HG02884 (cell line): ENCODE measurements at regions not wholly inside any gene's neighbourhood (a gene's known extent, or its start where the extent isn't known, plus 50 kb on each side); places are given as distances from the start of the nearest gene placed in this dataset.

Source experiments
- ATAC-seq: cut with Tn5 transposase; IDR thresholded peaks from one replicate; pipeline ENCODE4 v1.9.1; 2021; ENCODE audit warnings: mild to moderate bottlenecking, moderate library complexity; ENCODE audit not compliant: unreplicated experiment

DNA sequence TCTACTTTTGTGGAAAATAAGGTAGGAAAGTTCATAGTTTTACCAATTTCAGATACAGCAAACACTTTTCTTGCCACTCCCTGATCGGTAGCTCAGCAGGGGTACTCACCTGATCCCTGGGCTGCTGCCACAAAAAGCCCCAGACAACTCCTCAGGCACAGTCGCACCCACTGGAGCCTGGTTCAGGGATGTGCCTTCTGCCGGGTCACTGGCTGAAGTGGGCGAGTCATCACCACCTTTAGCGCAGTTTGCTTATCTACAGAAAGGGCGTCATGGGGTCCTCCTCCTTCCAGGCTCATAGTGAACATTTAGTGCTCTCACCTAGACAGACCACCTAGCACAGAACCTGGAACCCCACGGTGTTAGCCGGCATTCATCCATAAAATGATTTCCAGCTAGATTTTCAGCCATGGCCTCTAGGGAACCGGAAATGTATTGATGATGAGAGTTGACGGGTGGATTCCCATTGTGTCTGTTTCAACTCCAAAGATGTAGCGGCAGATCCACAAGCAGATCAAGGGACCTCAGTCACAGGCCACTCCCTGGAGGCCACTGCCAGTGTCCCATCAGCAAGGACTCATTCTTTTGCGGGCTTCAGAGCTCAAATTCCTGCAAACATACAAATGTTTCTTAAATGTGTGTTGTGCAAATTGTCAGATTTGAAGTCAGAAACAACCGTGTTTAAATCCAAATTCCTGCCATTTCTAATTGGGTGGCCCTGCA is 408.4 kb upstream of the SALL3 start:
- ATAC-seq, result no peak

DNA sequence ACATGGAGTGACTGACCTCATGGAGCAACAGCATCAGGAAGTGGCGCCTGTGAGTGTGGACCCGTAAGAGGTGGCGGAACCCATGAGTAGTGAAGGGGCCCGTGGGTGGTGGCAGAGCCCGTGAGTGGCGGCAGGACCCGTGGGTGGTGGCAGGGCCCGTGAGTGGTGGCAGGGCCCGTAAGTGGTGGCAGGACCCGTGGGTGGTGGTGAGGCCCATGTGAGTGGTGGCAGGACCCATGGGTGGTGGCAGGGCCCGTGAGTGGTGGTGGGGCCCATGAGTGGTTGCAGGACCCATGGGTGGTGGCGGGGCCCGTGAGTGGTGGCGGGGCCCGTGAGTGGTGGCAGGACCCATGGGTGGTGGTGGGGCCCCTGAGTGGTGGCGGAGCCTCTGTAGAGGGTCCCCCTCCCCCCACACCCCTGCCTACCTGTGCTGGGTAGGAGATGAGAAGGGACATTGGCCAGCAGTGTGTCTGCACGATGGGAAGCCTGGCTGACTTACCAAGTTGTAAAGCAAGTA is 407.7 kb upstream of the SALL3 start:
- ATAC-seq, result no peak

GRCh38 chr18:78573773-78574172 is 405.8 kb upstream of the SALL3 start:
- no peak for ATAC-seq

- no peak for ATAC-seq
These were observed 402.7 kb upstream of the SALL3 start for GRCh38 chr18:78576967-78577366.

GRCh38 chr18:78579449-78579848 is 400.2 kb upstream of the SALL3 start:
- no peak for ATAC-seq

GRCh38 chr18:78579854-78580577 is 399.6 kb upstream of the SALL3 start:
- no peak for ATAC-seq

DNA sequence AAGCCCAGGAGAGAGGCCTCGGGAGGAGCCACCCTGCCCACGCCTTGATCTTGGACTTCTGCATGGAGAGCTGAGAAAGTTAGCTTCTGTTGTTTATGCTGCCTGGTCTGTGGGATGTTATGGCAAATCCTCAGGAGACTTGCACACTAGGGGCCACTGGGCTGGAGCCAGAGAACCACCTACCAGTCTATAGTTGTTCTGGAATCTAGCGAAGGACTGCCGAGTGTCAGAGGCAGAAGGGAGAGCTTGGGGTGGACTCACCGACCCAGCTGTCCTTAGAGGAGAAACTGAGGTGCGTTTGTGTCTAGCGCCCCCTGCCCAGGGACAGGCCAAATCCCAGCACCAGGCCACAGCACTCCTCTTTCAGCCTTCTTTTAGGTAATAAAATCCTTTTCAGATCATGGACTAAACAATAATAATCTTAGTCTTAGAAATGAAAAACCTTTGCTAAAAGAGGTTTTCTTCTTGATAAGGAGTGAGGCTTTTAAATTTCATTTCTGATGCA is 398.7 kb upstream of the SALL3 start:
- no peak for ATAC-seq

DNA sequence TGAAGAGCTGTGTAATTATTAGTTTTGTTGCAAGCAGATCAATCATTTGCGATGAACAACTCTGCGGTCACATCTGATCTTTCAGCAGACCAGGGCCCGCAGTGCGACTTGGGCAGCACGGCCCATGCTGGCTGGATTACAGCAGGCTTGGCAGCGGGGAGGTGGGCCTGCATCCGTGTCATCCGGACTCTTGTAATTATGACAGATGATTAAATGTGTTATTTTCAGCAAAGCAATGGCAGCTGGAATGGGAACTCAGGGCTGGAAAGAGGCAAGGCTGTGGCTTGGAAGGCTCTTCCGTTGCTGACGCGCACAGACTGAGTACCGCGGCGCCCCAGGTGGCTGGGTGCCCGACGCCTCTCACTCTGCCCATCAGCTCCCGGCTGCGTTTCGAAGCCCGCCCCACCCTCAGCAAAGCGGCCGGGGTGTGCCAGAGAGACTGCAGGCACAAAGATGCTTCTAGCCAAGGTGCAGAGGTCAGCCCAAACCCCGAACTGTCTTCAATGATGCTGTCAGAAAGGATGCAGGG is 397.4 kb upstream of the SALL3 start:
- no peak for ATAC-seq

DNA sequence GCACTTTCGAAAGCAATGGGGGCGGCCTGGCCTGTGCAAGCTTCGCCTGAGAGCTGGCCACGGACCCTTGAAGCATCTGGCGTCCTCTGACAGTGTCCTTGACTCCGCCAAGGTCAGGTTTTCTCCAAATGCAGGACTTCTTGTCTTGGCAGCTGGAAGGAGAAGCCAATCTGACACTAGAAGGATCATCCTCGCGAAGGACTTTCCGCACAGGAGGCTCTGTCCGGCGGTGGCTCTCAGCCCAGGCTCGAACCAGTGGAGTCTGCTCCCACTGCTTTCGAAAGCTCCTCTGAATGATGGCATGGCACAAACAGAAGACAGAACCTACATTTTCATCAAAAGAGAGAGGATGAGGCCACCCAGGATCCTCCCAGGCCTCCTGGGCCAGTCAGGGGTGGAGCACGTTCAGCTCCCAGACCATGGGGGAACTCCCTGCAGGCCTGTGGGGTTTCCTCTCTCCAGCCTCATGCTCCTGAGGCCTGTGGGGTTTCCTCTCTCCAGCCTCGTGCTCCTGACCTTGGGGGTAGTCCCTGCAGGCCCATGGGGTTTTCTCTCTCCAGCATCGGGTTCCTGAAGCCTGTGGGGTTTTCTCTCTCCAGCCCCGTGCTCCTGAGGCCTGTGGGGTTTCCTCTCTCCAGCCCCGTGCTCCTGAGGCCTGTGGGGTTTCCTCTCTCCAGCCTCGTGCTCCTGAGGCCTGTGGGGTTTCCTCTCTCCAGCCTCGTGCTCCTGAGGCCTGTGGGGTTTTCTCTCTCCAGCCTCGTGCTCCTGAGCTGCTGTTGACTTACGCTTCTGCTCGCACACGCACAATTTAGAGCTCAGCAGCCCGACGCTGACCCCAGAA is 396.5 kb upstream of the SALL3 start:
- no peak for ATAC-seq

DNA sequence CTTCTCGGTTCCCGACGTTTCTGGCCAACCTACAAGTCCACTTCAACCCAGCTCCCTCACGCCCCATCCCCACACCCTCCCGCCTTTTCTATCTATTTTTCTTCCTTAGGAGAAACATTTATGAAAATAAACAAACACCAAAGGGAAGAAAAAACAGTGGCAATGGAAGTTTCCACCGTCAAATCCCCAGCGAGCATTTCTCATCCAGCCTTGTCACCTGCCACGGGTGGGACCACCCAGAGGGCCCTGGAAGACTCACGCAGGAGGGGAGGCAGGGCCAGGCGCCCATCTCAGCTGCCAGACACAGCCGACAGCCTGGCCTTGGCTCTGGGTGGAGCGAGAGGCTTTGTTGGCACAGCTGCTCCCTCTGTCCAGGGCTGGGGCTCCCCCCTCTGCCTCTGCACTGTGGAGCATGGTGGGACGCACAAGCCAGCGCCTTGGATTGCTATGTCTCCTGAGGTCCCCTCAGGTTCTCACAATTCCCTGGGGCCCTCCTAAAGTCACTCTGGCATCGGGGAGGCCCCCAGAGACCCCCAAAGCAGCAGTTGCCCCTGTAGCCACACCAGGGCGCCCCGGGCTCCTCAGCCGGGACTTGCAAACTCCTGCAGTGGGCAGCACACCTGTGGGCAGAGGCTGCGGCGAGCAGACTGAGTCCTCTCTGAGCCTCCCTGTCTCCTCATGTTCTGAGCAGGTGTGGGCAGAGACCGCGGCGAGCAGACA is 395.7 kb upstream of the SALL3 start:
- no peak for ATAC-seq

DNA sequence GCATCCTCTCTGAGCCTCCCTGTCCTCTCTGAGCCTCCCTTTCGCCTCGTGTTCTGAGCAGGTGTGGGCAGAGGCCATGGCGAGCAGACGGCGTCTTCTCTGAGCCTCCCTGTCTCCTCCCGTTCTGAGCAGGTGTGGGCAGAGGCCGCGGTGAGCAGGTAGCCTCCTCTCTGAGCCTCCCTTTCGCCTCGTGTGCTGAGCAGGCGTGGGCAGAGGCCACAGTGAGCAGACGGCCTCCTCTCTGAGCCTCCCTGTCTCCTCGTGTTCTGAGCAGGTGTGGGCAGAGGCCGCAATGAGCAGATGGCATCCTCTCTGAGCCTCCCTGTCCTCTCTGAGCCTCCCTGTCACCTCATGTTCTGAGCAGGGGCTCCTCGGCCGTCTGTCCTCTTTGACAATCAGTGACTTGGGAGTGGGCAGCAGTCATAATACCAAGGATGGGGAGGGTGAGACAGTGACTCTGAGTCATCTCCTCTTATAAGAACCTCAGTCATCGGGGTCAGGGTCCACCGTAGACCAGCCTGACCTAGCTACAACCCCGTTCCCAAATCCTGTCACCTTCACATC is 395.1 kb upstream of the SALL3 start:
- ATAC-seq, result no peak

DNA sequence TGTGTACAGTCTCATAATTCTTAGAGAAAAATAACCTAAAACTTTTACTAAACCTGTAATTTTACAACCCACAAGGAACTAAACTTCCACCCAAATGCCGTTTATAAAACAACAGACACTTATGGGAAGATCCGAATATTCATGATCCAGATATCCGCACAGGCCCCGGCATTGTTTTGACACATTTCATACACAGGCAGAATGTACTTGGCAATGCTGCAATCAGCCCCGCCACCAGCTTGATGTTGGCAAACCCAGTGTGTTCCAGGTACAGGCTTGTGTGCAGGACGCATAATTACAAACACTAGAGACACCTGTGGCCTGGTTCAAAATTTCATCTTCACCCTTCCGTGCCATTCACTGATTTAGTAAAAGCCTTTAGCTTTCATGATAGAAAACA is 393.0 kb upstream of the SALL3 start:
- ATAC-seq, result no peak

DNA sequence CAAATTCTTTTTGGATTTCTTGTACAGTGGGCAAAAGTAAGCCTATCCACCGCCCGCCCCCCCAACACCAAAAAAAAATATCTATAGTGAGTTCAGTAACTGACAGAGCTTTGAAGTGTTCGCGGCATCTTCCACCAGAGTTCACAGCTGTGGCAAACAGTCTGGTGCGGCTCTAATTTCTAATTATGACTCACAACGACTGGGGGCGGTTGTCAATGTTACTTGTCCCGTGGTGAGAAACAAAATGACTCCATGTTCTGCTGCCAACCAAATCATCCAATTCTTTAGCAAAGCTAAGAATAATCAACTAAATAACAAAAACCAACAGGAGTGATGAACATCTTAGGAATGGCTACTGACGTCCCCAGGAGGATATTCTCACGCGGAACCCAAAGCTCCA is 392.5 kb upstream of the SALL3 start:
- ATAC-seq, result no peak

GRCh38 chr18:78587626-78588600 is 391.7 kb upstream of the SALL3 start:
- ATAC-seq, result no peak

- no peak for ATAC-seq
These were observed 389.6 kb upstream of the SALL3 start for GRCh38 chr18:78589916-78590437.

GRCh38 chr18:78595453-78595852 is 384.2 kb upstream of the SALL3 start:
- ATAC-seq, result no peak

DNA sequence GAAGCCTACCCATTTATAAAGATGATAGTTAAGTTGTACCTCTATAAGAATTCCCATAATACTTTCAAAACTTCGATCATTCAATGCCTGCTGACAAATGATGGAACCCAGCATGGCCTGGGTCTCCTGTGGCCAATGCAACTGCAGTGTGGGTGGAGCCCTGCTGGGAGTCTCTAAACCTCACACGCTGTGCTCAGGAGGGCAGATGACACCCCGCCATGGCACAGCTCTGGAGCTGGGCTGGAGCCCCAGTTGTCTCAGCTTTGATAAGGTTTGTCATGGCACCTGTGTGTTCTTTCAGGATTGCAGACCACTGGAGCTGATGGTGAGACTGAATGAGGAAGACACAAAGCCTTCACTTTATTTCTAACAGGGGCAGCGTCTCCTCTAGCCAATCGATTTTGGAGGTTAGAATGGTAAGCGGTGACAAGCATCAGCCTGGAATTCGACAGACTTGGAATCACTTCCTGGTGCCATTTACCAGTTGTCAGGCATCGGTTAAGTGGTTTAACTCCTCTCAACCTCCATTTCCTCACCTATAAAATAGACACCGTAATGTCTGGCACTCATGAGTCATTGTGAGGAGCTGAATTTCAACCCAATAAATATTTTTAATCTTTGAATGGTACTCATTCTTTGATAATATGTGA is 383.6 kb upstream of the SALL3 start:
- no peak for ATAC-seq

DNA sequence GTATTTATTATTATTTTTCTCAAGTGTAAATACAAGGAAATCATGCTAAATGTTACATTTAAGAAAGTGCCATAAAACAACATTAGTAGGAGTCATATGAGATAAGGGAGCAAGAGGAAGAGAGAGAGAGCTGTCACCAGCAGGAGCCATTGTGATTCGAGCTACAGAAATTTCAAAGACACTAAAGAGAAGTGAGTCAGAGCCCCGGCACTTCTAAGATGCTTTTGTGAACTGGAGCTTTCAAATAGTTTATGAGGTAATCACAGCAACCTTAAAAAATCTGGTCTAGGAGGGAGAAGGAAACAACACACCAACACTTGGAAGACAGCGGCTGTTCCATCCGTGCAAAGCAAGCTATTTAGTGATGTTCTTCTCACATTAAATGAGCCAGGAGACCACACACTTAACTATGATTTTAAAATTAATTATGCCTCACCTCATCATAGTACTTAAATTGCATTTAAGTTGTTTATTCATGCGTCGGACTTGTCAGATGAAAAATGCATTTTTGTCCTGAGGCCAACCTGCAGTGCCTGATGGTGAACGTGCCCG is 382.7 kb upstream of the SALL3 start:
- ATAC-seq, result no peak
